ENCODE measurements at regions not wholly inside any gene's neighbourhood (a gene's known extent, or its start where the extent isn't known, plus 50 kb on each side); places are given as distances from the start of the nearest gene placed in this dataset.

GRCh38 chr20:55471052-55472006 lies 534.0 kb downstream of the CBLN4 start:
- Histone ChIP-seq H3K27me3 (no peaks in the 10 kb centered on the region), H3K4me1 (peaks cover 0 to 6% (median 2%) of the 10 kb centered on the region in 4 donors), H3K36me3 (no peaks in the 10 kb centered on the region), H3K4me3 (no peak overlapping the region), H3K9me3 (no peaks in the 10 kb centered on the region), H3K27ac (replicated peaks in 1 of 4) (no peak overlapping the region)
- WGBS = 47% methylated on average over 7 of the region's 7 CpGs
- DNase-seq (ENCODE audit: extremely low spot score) = no peak
- no peak for TF ChIP-seq EP300 (IDR thresholded peaks at IDR 0.05)
- TF ChIP-seq CTCF (IDR thresholded peaks at IDR 0.05) = no peak
- no peak for TF ChIP-seq POLR2A (IDR thresholded peaks at IDR 0.05; ENCODE audit: low read depth)
- no peak for TF ChIP-seq POLR2AphosphoS5 (IDR thresholded peaks at IDR 0.05)
- intact Hi-C loops (cut with DNase I) = no loop called here

GRCh38 chr20:55469074-55469473 lies 536.2 kb downstream of the CBLN4 start:
- Histone ChIP-seq H3K9me3 (no peaks in the 10 kb centered on the region), H3K27ac (replicated peaks in 1 of 4) (no peak overlapping the region), H3K27me3 (no peaks in the 10 kb centered on the region), H3K4me1 (peaks cover 0 to 6% (median 2%) of the 10 kb centered on the region in 4 donors), H3K4me3 (no peak overlapping the region), H3K36me3 (no peaks in the 10 kb centered on the region)
- WGBS = 74% methylated on average over 2 of the region's 2 CpGs
- TF ChIP-seq CTCF (IDR thresholded peaks at IDR 0.05) (no peak), POLR2AphosphoS5 (IDR thresholded peaks at IDR 0.05) (no peak), EP300 (IDR thresholded peaks at IDR 0.05) (no peak), POLR2A (IDR thresholded peaks at IDR 0.05; ENCODE audit: low read depth) (no peak)
- intact Hi-C loops (cut with DNase I) = no loop called here
- DNase-seq (ENCODE audit: extremely low spot score) = no peak

GRCh38 chr20:55461519-55461918 lies 543.8 kb downstream of the CBLN4 start:
- TF ChIP-seq EP300 (IDR thresholded peaks at IDR 0.05) = no peak
- no peaks in the 10 kb centered on the region for H3K9me3 ChIP-seq
- 97% methylated on average over 8 of the region's 8 CpGs for WGBS
- intact Hi-C loops (cut with DNase I) = no loop called here
- no peak overlapping the region for H3K4me3 ChIP-seq
- H3K36me3 ChIP-seq = no peaks in the 10 kb centered on the region
- no peaks in the 10 kb centered on the region for H3K27me3 ChIP-seq
- H3K27ac ChIP-seq (replicated peaks in 1 of 4) = no peak overlapping the region
- no peaks in the 10 kb centered on the region for H3K4me1 ChIP-seq
- no peak for DNase-seq (ENCODE audit: extremely low spot score)

- TF ChIP-seq CTCF (IDR thresholded peaks at IDR 0.05) (no peak), POLR2AphosphoS5 (IDR thresholded peaks at IDR 0.05) (no peak), POLR2A (IDR thresholded peaks at IDR 0.05; ENCODE audit: low read depth) (no peak), EP300 (IDR thresholded peaks at IDR 0.05) (no peak)
- intact Hi-C loops (cut with DNase I) = no loop called here
- Histone ChIP-seq H3K36me3 (no peaks in the 10 kb centered on the region), H3K27ac (replicated peaks in 1 of 4) (no peak overlapping the region), H3K4me1 (no peaks in the 10 kb centered on the region), H3K4me3 (no peak overlapping the region), H3K27me3 (no peaks in the 10 kb centered on the region), H3K9me3 (no peaks in the 10 kb centered on the region)
- WGBS = 100% methylated on average over 1 of the region's 1 CpG
- DNase-seq (ENCODE audit: extremely low spot score) = no peak
These were observed 548.9 kb downstream of the CBLN4 start for GRCh38 chr20:55456316-55456940.

- DNase-seq (ENCODE audit: extremely low spot score) = no peak
- Histone ChIP-seq H3K36me3 (no peaks in the 10 kb centered on the region), H3K27ac (replicated peaks in 1 of 4) (no peak overlapping the region), H3K4me1 (no peaks in the 10 kb centered on the region), H3K27me3 (no peaks in the 10 kb centered on the region), H3K9me3 (no peaks in the 10 kb centered on the region), H3K4me3 (no peak overlapping the region)
- intact Hi-C loops (cut with DNase I) = no loop called here
- 88% methylated on average over 1 of the region's 1 CpG for WGBS
- TF ChIP-seq POLR2AphosphoS5 (IDR thresholded peaks at IDR 0.05) (no peak), POLR2A (IDR thresholded peaks at IDR 0.05; ENCODE audit: low read depth) (no peak), EP300 (IDR thresholded peaks at IDR 0.05) (no peak)
These were observed 556.2 kb downstream of the CBLN4 start for GRCh38 chr20:55449091-55449490.

All from esophagus muscularis mucosa (tissue), 4 donors.